GM12891 (cell line): ENCODE measurements at regions not wholly inside any gene's neighbourhood (a gene's known extent, or its start where the extent isn't known, plus 50 kb on each side); places are given as distances from the start of the nearest gene placed in this dataset.

Source experiments
- DNase-seq: peaks from one replicate; pipeline ENCODE4 v3.0.0; 2011; ENCODE audit warnings: low spot score; ENCODE audit not compliant: insufficient read length
- FAIRE-seq: peaks from 2 replicates; lab custom pipeline; 2011; peaks lifted over from hg19 to GRCh38; lab: Jason Lieb, UNC
- PAX5 ChIP-seq: IDR thresholded peaks from 2 replicates; pipeline ENCODE4 v1.6.1; 2011; ENCODE audit warnings: low read length, moderate library complexity, mild to moderate bottlenecking; ENCODE audit not compliant: insufficient read depth, severe bottlenecking
- POLR2A ChIP-seq: IDR thresholded peaks from 2 replicates; pipeline ENCODE4 v1.6.1; 2011; ENCODE audit warnings: low read depth, low read length, control low read depth
- POLR2AphosphoS5 ChIP-seq: IDR thresholded peaks from 2 replicates; pipeline ENCODE4 v1.6.1; 2011; ENCODE audit warnings: low read depth, low read length, control low read depth
- POU2F2 ChIP-seq: IDR thresholded peaks from 2 replicates; pipeline ENCODE4 v1.6.1; 2011; ENCODE audit warnings: low read depth, mild to moderate bottlenecking, control low read depth, low read length, moderate library complexity
- SPI1 ChIP-seq: IDR thresholded peaks from 2 replicates; pipeline ENCODE4 v1.6.1; 2011; ENCODE audit warnings: low read depth, low read length, control low read depth
- TAF1 ChIP-seq: IDR thresholded peaks from 2 replicates; pipeline ENCODE4 v1.6.1; 2011; ENCODE audit warnings: low read depth, low read length, control low read depth

- DNase-seq (no peak), FAIRE-seq (no peak)
- no peak for TF ChIP-seq PAX5
- no peak for TF ChIP-seq POLR2A
- TF ChIP-seq TAF1 = no peak
- no peak for TF ChIP-seq POLR2AphosphoS5
- no peak for TF ChIP-seq SPI1
- no peak for TF ChIP-seq POU2F2
These were observed 347.3 kb upstream of the CDH6 start for GRCh38 chr5:30846171-30846570.

GRCh38 chr5:30845194-30845593 lies 348.3 kb upstream of the CDH6 start:
- FAIRE-seq = no peak
- TF ChIP-seq PAX5 (no peak), SPI1 (no peak), TAF1 (no peak), POLR2A (no peak), POLR2AphosphoS5 (no peak), POU2F2 (no peak)
- no peak for DNase-seq

- no peak for TF ChIP-seq POU2F2
- DNase-seq (no peak), FAIRE-seq (no peak)
These were observed 349.9 kb upstream of the CDH6 start for GRCh38 chr5:30843541-30843940.

- FAIRE-seq (no peak), DNase-seq (no peak)
- TF ChIP-seq TAF1 = no peak
These were observed 353.5 kb upstream of the CDH6 start for GRCh38 chr5:30839956-30840355.

GRCh38 chr5:30838936-30839496 lies 354.5 kb upstream of the CDH6 start:
- FAIRE-seq (no peak), DNase-seq (no peak)
- no peak for TF ChIP-seq TAF1
- TF ChIP-seq POLR2AphosphoS5 = no peak
- no peak for TF ChIP-seq PAX5
- TF ChIP-seq SPI1 = no peak
- TF ChIP-seq POLR2A = no peak
- TF ChIP-seq POU2F2 = no peak

- FAIRE-seq = no peak
- DNase-seq = no peak
These were observed 361.0 kb upstream of the CDH6 start for GRCh38 chr5:30832519-30832918.

GRCh38 chr5:30831605-30832004 lies 361.9 kb upstream of the CDH6 start:
- FAIRE-seq (no peak), DNase-seq (no peak)
- TF ChIP-seq POLR2A (no peak), POLR2AphosphoS5 (no peak), TAF1 (no peak), POU2F2 (no peak), PAX5 (no peak), SPI1 (no peak)

More at GRCh38 chr5:30832519-30832918, 361.0 kb upstream of the CDH6 start:
- no peak for TF ChIP-seq TAF1
- TF ChIP-seq SPI1 = no peak
- no peak for TF ChIP-seq POLR2A
- TF ChIP-seq POU2F2 = no peak
- TF ChIP-seq PAX5 = no peak
- no peak for TF ChIP-seq POLR2AphosphoS5

- FAIRE-seq = no peak
These were observed 362.4 kb upstream of the CDH6 start for GRCh38 chr5:30831123-30831522.

GRCh38 chr5:30811298-30811697 lies 382.2 kb upstream of the CDH6 start:
- TF ChIP-seq POLR2A (no peak), POU2F2 (no peak), TAF1 (no peak), POLR2AphosphoS5 (no peak), PAX5 (no peak), SPI1 (no peak)
- DNase-seq = no peak
- FAIRE-seq = no peak

More at GRCh38 chr5:30831123-30831522, 362.4 kb upstream of the CDH6 start:
- no peak for DNase-seq
- TF ChIP-seq PAX5 = no peak

GRCh38 chr5:30809933-30810332 lies 383.6 kb upstream of the CDH6 start:
- no peak for TF ChIP-seq SPI1
- TF ChIP-seq POU2F2 = no peak
- no peak for TF ChIP-seq TAF1
- TF ChIP-seq POLR2AphosphoS5 = no peak
- TF ChIP-seq POLR2A = no peak
- TF ChIP-seq PAX5 = no peak
- no peak for DNase-seq
- FAIRE-seq = no peak

GRCh38 chr5:30808996-30809395 lies 384.5 kb upstream of the CDH6 start:
- FAIRE-seq (no peak), DNase-seq (no peak)
- TF ChIP-seq POLR2AphosphoS5 = no peak
- no peak for TF ChIP-seq POLR2A
